CD14-positive monocyte (primary cell): ENCODE measurements at regions not wholly inside any gene's neighbourhood (a gene's known extent, or its start where the extent isn't known, plus 50 kb on each side); places are given as distances from the start of the nearest gene placed in this dataset.

Source experiments
- DNase-seq, 3 donors: peaks; one replicate each; pipeline ENCODE4 v3.0.0-alpha.2; 2011 to 2022
- H2AFZ ChIP-seq: 2 replicates; pipeline ENCODE4 v1.6.0; 2012; ENCODE audit warnings: mild to moderate bottlenecking, low read depth, low read length, inconsistent platforms; ENCODE audit not compliant: insufficient read depth, poor library complexity, severe bottlenecking
- H3K27ac ChIP-seq, 2 donors: 1 replicate in 1 of 2; 2 replicates in 1 of 2; pipeline ENCODE4 v1.5.1; 2012 to 2013; ENCODE audit warnings: low read length in 2 of 2, control low read depth in 1 of 2, inconsistent platforms in 1 of 2, low read depth in 1 of 2, mild to moderate bottlenecking in 1 of 2
- H3K27me3 ChIP-seq, 2 donors: one replicate each; pipeline versions ENCODE4 v1.6.0 to v1.6.1; 2011 to 2013; ENCODE audit warnings: low read length in 2 of 2; ENCODE audit not compliant: control insufficient read depth in 2 of 2, insufficient read depth in 2 of 2
- H3K36me3 ChIP-seq, 2 donors: replicated peaks in 1 of 2; 1 replicate in 1 of 2; 2 replicates in 1 of 2; pipeline versions ENCODE4 v1.5.1 to v1.6.1; 2012 to 2013; ENCODE audit warnings: low read length in 2 of 2, control low read depth in 1 of 2, inconsistent platforms in 1 of 2, mild to moderate bottlenecking in 1 of 2; ENCODE audit not compliant: insufficient read depth in 2 of 2, control insufficient read depth in 1 of 2
- H3K4me1 ChIP-seq, 2 donors: 1 replicate in 1 of 2; 2 replicates in 1 of 2; pipeline versions ENCODE4 v1.5.1 to v1.6.1; 2012 to 2013; ENCODE audit warnings: low read length in 2 of 2, control low read depth in 1 of 2, inconsistent platforms in 1 of 2, mild to moderate bottlenecking in 1 of 2, moderate library complexity in 1 of 2; ENCODE audit not compliant: insufficient read depth in 2 of 2, control insufficient read depth in 1 of 2
- H3K4me2 ChIP-seq: replicated peaks from 2 replicates; pipeline ENCODE3; 2012; ENCODE audit warnings: low read length, moderate library complexity, mild to moderate bottlenecking; ENCODE audit not compliant: poor library complexity, severe bottlenecking; ENCODE audit errors: extremely low read depth
- H3K4me3 ChIP-seq, 3 experiments: fragments of 200-600 bp in 1 of 3; sonication (generic) in 1 of 3; replicated peaks in 1 of 3; 1 replicate in 2 of 3; 2 replicates in 1 of 3; pipeline ENCODE4 v1.5.1; 2011 to 2013; ENCODE audit warnings: low read length in 3 of 3, mild to moderate bottlenecking in 3 of 3, control low read depth in 2 of 3, low read depth in 2 of 3, inconsistent platforms in 1 of 3, moderate library complexity in 1 of 3
- H3K79me2 ChIP-seq: 2 replicates; pipeline ENCODE4 v1.6.0; 2012; ENCODE audit warnings: mild to moderate bottlenecking, control low read depth, inconsistent platforms, low read length, moderate library complexity; ENCODE audit not compliant: insufficient read depth
- H3K9ac ChIP-seq: 2 replicates; pipeline ENCODE4 v1.6.0; 2017; ENCODE audit warnings: low read length, mild to moderate bottlenecking; ENCODE audit not compliant: insufficient read depth, poor library complexity, severe bottlenecking
- H3K9me3 ChIP-seq, 2 donors: replicated peaks in 1 of 2; 1 replicate in 1 of 2; 2 replicates in 1 of 2; pipeline versions ENCODE4 v1.5.1 to v1.6.1; 2012 to 2013; ENCODE audit warnings: low read length in 2 of 2, control low read depth in 1 of 2; ENCODE audit not compliant: control insufficient read depth in 1 of 2, insufficient read depth in 1 of 2
- H4K20me1 ChIP-seq: 2 replicates; pipeline ENCODE4 v1.6.0; 2012; ENCODE audit warnings: mild to moderate bottlenecking, low read length, control low read depth, moderate library complexity; ENCODE audit not compliant: insufficient read depth
- H3K27ac Mint-ChIP-seq, 7 donors: one replicate each; pipeline ENCODE4 v1.8.0; 2020; ENCODE audit warnings: mild to moderate bottlenecking in 7 of 7, mixed read lengths in 7 of 7, moderate library complexity in 6 of 7, inconsistent platforms in 2 of 7
- H3K27me3 Mint-ChIP-seq, 3 donors: one replicate each; pipeline ENCODE4 v1.8.0; 2021 to 2022; ENCODE audit warnings: low read depth in 3 of 3, mild to moderate bottlenecking in 3 of 3, mixed read lengths in 3 of 3, moderate library complexity in 3 of 3, inconsistent platforms in 1 of 3
- H3K36me3 Mint-ChIP-seq, 2 donors: one replicate each; pipeline ENCODE4 v1.8.0; 2020; ENCODE audit warnings: mixed read lengths in 2 of 2, inconsistent platforms in 1 of 2, mild to moderate bottlenecking in 1 of 2
- H3K4me1 Mint-ChIP-seq: one replicate; pipeline ENCODE4 v1.8.0; 2020; ENCODE audit warnings: mild to moderate bottlenecking, mixed read lengths
- H3K4me3 Mint-ChIP-seq, 2 donors: one replicate each; pipeline ENCODE4 v1.8.0; 2020; ENCODE audit warnings: mild to moderate bottlenecking in 2 of 2, mixed read lengths in 2 of 2, moderate library complexity in 1 of 2
- H3K9me3 Mint-ChIP-seq, 7 donors: one replicate each; pipeline ENCODE4 v1.8.0; 2020 to 2022; ENCODE audit warnings: mixed read lengths in 7 of 7, mild to moderate bottlenecking in 6 of 7, moderate library complexity in 6 of 7, inconsistent platforms in 2 of 7
- CTCF ChIP-seq: fragments of 200-600 bp; IDR thresholded peaks from one replicate; pipeline ENCODE4 v1.8.0; 2022; ENCODE audit warnings: antibody characterized with exemption, mild to moderate bottlenecking
- WGBS: methylation state at CpG from one replicate; pipeline ENCODE4 v1.1.5; 2013; ENCODE audit warnings: missing lambda C conversion rate; ENCODE audit not compliant: insufficient coverage; 5-methylcytosine and 5-hydroxymethylcytosine counted together
- intact Hi-C, 2 donors: fragments of 100-400 bp; cut with micrococcal nuclease; formaldehyde crosslinking; loops; one replicate each; pipeline versions ENCODE4 v1.15.0 to v1.15.1; 2023

- Histone ChIP-seq H3K9ac (no peak overlapping the region), H3K4me3 (no peak overlapping the region), H3K4me2 (no peak overlapping the region), H3K27me3 (no peaks in the 10 kb centered on the region), H3K36me3 (no peaks in the 10 kb centered on the region), H3K79me2 (no peaks in the 10 kb centered on the region), H3K27ac (no peak overlapping the region), H3K9me3 (no peaks in the 10 kb centered on the region), H3K4me1 (no peaks in the 10 kb centered on the region), H4K20me1 (no peaks in the 10 kb centered on the region), H2AFZ (no peak overlapping the region)
- intact Hi-C loops, result no loop called here
- no peaks in the 10 kb centered on the region for H3K36me3 Mint-ChIP-seq
- H3K4me3 Mint-ChIP-seq, result no peak overlapping the region
- no peak for TF ChIP-seq CTCF
- H3K9me3 Mint-ChIP-seq, result peaks cover 0 to 6% (median 0%) of the 10 kb centered on the region in 7 donors
- H3K27me3 Mint-ChIP-seq, result peaks cover 0 to 1% (median 0%) of the 10 kb centered on the region in 3 donors
- no peak for DNase-seq
- no peak overlapping the region for H3K27ac Mint-ChIP-seq
- no peaks in the 10 kb centered on the region for H3K4me1 Mint-ChIP-seq
These were observed 309.2 kb downstream of the CEMIP2 start for GRCh38 chr9:71459082-71459481.

DNA sequence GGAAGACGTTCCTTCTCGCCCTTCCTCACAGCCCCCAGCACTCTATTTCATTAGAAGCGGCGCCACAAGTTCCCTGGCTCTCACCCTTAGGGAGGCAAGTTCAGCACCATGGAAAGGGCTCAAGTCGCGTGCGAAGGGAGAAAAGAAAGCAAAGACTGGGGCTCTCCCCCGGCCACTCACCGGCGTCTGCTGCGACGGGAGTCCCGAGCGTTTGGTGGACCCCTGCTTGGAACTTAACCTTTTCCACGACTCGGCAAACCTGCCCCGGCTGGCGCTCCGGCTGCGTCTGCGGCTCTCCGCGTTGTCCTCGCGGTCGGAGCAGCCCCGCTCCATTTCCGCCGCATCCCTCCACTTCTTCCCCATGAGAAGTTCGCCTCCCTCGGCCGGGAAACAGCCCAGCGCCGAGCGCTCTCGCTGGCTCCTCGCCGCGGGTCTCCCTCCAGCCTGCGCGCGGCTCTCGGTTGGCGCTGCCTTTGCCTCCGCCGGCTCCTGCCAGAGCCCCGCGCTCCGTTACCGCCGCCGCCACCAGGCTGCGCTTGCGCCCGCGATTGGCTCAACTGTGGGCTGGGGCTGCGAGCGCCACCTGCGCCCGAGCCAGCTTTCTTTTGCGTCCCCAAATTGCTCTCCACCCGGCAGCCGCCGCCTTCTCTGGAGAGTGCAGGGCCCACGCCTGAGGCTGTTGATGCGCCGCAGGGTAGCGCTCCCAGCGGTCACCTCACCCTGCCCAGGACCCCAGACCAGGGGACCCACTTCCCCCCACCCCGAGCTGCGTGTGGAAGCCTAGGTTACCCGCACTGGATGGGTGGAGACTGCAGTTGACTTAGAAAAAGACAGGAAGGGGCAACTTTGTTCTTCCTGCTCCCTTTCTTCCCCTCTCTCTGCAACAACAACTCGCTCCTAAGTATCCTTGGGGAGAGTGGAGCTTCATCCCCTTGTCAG lies 321.6 kb downstream of the CEMIP2 start:
- Histone ChIP-seq H2AFZ (no peak overlapping the region), H3K4me2 (peak overlapping the region; percentile 31)
- peaks cover 5% of the 10 kb centered on the region for H3K4me1 Mint-ChIP-seq

More for the DNA sequence above, 321.6 kb downstream of the CEMIP2 start:
- 2% methylated on average over 68 of the region's 73 CpGs for WGBS
- Mint-ChIP-seq H3K27me3 (peaks cover 30 to 37% (median 32%) of the 10 kb centered on the region in 3 donors), H3K27ac (no peak overlapping the region), H3K4me3 (peak overlapping the region in 1 of 2 donors; percentile 76), H3K36me3 (no peaks in the 10 kb centered on the region), H3K9me3 (peaks cover 0 to 9% (median 3%) of the 10 kb centered on the region in 7 donors)
- H3K4me1 ChIP-seq, result no peaks in the 10 kb centered on the region
- H3K36me3 ChIP-seq, result no peaks in the 10 kb centered on the region
- no peak overlapping the region for H3K9ac ChIP-seq
- peaks cover 0 to 14% of the 10 kb centered on the region in 2 donors for H3K9me3 ChIP-seq
- no peak for TF ChIP-seq CTCF
- H3K27ac ChIP-seq, result no peak overlapping the region
- no peaks in the 10 kb centered on the region for H3K79me2 ChIP-seq
- no peak overlapping the region for H3K4me3 ChIP-seq
- no peak for DNase-seq
- intact Hi-C loops, result no loop called here
- no peaks in the 10 kb centered on the region for H4K20me1 ChIP-seq
- peaks cover 20 to 44% of the 10 kb centered on the region in 2 donors for H3K27me3 ChIP-seq
